PFSK-1 (cell line): ENCODE measurements at regions not wholly inside any gene's neighbourhood (a gene's known extent, or its start where the extent isn't known, plus 50 kb on each side); places are given as distances from the start of the nearest gene placed in this dataset.

Experiments used
- POLR2AphosphoS5 ChIP-seq: IDR thresholded peaks from 2 replicates; pipeline ENCODE4 v1.6.1; 2012; ENCODE audit warnings: low read depth, mild to moderate bottlenecking, control low read depth, low read length, moderate library complexity
- SIN3A ChIP-seq: IDR thresholded peaks from 2 replicates; pipeline ENCODE4 v1.6.1; 2012; ENCODE audit warnings: mild to moderate bottlenecking, low read length, moderate library complexity, borderline replicate concordance; ENCODE audit not compliant: insufficient read depth
- TAF1 ChIP-seq: IDR thresholded peaks from 2 replicates; pipeline ENCODE4 v1.6.1; 2012; ENCODE audit warnings: low read length, control low read depth, borderline replicate concordance; ENCODE audit not compliant: insufficient read depth
- TF ChIP-seq, protein P1 (sequence below), 2 experiments: IDR thresholded peaks; 2 replicates each; pipeline versions ENCODE4 v1.6.1 to v1.8.0; 2011 to 2012; ENCODE audit warnings: low read depth in 2 of 2, low read length in 2 of 2, control low read depth in 1 of 2, inconsistent platforms in 1 of 2, mild to moderate bottlenecking in 1 of 2, moderate library complexity in 1 of 2; ENCODE audit not compliant: insufficient read depth in 1 of 2

DNA sequence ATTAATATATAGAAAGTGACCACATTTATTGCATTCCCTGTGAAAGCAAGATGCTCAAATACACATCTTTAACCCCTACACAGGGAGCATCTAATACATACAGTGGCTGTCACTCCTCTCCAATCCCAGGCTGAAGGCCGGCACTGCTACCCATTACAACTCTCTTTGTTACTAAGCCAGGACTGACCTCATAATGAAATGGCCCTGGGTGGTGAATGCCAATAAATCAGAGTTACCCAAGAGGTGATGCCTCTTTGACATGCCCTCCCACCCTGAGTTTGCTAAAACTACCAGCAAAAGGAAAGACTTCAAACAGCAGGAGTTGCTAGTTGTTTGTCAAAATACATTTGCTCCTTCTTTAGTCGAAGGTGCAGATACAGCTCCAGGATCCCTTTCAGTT, 214.2 kb downstream of the FOXA2 start:
- TF ChIP-seq, protein P1, sequence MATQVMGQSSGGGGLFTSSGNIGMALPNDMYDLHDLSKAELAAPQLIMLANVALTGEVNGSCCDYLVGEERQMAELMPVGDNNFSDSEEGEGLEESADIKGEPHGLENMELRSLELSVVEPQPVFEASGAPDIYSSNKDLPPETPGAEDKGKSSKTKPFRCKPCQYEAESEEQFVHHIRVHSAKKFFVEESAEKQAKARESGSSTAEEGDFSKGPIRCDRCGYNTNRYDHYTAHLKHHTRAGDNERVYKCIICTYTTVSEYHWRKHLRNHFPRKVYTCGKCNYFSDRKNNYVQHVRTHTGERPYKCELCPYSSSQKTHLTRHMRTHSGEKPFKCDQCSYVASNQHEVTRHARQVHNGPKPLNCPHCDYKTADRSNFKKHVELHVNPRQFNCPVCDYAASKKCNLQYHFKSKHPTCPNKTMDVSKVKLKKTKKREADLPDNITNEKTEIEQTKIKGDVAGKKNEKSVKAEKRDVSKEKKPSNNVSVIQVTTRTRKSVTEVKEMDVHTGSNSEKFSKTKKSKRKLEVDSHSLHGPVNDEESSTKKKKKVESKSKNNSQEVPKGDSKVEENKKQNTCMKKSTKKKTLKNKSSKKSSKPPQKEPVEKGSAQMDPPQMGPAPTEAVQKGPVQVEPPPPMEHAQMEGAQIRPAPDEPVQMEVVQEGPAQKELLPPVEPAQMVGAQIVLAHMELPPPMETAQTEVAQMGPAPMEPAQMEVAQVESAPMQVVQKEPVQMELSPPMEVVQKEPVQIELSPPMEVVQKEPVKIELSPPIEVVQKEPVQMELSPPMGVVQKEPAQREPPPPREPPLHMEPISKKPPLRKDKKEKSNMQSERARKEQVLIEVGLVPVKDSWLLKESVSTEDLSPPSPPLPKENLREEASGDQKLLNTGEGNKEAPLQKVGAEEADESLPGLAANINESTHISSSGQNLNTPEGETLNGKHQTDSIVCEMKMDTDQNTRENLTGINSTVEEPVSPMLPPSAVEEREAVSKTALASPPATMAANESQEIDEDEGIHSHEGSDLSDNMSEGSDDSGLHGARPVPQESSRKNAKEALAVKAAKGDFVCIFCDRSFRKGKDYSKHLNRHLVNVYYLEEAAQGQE (IDR thresholded peaks at IDR 0.05; ENCODE audit: insufficient read depth in 1 of 2, low read depth in 2 of 2, low read length in 2 of 2) = no peak
- TF ChIP-seq SIN3A (no peak), POLR2AphosphoS5 (no peak), TAF1 (no peak)
